GM21515 (cell line): ENCODE measurements at regions not wholly inside any gene's neighbourhood (a gene's known extent, or its start where the extent isn't known, plus 50 kb on each side); places are given as distances from the start of the nearest gene placed in this dataset.

Experiments
- ATAC-seq: cut with Tn5 transposase; IDR thresholded peaks from one replicate; pipeline ENCODE4 v1.9.1; 2021; ENCODE audit not compliant: unreplicated experiment

- peak; percentile 96 for ATAC-seq
Measured at GRCh38 chr5:168114444-168115017, 176.9 kb upstream of the WWC1 start.

DNA sequence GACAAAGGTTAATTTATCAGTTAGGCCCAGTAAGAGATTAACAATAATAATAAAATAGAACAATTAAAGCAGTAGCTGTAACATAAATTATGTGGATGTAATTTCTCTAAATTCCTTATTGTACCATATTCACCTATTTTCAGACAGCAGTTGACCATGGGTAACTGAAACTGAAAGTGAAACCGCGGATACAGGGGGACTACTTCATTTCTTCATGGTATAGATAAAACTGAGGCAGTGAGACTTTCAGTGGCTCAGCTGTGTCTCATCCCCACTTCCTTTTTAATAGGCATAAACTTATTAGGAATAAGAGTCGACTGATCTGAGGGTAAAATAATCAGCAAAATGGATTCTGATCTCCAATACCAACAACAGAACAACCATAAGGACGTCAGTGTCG is 174.0 kb upstream of the WWC1 start:
- ATAC-seq: no peak

DNA sequence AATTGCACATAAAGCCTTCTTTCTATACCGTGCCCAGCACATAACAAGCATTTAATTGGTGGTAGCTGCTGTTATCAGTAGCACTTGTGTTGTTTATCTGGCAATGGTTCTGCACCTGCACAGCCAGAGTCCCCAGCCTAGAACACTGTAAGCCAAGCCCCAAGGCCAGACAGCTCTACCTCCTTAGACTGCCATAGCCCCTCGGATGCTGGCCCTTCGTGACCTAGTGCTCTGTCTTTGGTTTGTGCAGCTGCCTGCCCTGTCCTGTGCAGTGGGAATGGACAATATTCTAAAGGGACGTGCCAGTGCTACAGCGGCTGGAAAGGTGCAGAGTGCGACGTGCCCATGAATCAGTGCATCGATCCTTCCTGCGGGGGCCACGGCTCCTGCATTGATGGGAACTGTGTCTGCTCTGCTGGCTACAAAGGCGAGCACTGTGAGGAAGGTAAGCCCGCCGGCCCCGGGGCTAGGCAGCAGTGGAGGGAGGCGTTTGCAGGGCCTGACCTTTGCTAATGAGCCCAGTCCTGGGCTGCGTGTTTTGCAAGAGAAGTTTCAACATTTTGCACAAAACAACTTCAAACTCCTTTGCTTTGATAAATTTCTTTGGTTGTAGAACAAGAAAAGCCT is 173.3 kb upstream of the WWC1 start:
- no peak for ATAC-seq

DNA sequence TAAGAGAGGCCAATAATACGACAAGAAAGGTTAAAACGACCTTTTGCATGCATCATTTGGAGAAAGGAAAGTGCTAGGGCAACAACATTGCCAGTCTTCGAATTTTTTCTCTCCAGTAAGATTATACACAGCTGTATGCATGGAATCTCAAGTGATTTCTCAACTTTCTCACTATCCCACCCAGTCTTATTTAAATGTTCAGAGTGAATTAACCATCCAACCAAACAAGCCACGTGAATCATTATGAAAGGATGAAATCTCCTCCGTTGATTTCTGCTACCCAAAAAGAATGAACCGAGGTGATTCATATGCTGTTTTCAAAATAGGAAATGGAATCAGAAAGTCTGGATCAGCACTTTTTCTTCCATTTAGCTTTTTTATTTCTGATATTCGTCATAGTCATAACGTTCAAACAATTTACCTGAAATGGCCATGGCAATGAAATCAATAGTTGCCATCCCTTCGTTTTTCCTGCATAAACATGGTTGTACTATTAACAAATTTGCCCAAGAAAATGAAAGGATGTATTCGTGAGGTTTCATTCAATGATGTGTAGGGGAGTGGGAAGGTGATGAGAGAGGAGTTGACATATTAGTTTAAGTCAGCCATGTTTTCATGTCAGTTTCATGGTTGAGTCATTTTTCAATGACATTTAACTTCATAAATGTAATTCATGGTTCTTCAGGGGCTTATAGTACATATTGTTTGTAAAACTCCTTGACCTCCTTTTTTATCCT is 170.9 kb upstream of the WWC1 start:
- ATAC-seq: no peak

- no peak for ATAC-seq
Measured at GRCh38 chr5:168121138-168121494, 170.3 kb upstream of the WWC1 start.

- peak; percentile 88 for ATAC-seq
Measured at GRCh38 chr5:168123631-168124528, 167.6 kb upstream of the WWC1 start.

DNA sequence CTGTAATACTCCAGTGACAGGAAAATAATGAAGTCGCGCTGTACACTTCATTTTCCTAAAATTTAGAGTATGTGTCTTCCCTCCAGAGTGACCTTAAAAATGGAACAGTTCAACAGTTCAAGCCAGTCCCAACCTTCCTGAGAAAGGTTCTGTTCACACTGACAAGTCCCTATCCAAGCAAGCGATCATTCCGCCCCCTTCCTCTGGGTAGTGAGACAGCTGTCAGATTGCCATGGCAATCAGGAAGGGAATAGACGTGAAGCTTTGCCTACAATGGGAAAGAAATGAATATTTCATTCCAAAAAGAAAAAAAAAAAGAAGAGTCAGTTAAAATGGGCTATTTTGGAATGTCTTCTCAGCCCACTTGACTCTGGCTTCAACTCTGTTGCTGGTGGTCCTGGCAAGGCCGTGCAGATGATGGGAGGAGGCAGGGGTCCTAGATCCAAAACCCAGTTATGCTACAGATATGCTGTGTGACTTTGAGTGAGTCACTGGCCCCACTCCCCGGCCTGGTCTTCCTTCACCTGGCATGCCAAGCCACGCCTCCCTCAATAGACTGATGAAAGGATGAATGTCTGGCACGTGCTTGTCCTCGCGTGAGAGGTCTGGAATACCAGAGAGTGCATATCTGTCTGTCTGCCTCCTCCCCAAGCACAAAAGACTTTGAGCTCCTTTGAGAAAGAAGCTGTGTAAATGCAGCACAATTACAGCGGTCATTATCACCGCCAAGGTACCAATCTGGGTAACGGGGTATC is 165.8 kb upstream of the WWC1 start:
- ATAC-seq: no peak

DNA sequence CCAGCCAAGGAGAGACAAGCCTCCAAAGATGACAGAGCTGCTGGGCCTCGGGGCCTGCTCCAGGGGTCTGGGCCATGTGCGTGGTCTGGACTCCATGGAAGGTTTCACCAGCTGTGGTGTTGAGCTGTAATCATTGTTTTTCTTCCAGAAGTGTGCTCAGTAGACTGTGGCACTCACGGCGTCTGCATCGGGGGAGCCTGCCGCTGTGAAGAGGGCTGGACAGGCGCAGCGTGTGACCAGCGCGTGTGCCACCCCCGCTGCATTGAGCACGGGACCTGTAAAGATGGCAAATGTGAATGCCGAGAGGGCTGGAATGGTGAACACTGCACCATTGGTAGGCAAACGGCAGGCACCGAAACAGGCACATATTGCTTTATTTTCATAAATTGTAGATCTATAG is 164.8 kb upstream of the WWC1 start:
- ATAC-seq: no peak

- ATAC-seq: no peak
Measured at GRCh38 chr5:168128111-168128510, 163.3 kb upstream of the WWC1 start.

- no peak for ATAC-seq
Measured at GRCh38 chr5:168128557-168128956, 162.9 kb upstream of the WWC1 start.

DNA sequence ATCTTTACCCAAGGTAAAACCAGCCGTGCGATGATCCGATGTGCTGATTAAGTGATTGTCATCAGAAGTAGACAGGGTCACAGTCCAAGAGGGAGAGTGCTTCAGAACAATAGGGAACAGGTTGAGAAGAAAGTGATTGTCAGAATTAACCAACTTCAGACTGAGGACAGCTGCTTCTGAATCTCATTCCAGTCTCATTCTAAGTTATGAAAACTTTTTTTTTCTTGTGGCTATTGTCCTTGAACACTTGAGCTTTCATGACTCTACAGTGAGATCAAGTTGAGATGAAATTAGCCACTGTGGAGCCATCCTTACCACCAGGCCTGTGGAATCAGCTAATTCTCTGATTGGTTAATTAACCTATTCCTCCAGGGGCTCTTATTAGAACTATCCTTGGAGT is 159.9 kb upstream of the WWC1 start:
- ATAC-seq: no peak

DNA sequence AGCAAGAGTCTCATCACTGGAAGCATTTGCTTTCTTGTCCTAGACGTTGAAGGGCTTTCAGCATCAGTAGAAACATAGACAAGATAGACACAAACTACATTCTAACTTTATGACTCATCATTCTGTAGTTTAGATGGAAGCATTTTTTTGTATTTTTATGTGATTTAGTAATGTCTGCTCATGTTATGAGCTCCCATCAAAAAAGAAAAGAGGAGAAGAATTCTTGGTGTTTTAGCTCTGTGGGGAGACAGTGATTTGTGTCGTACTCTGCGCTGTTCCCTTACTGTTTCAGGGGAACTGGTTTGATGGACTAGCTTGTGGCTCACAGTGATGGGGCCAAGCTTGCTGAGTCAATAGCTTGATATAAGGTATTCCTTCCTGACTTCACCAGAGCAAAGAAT is 159.2 kb upstream of the WWC1 start:
- ATAC-seq: no peak

DNA sequence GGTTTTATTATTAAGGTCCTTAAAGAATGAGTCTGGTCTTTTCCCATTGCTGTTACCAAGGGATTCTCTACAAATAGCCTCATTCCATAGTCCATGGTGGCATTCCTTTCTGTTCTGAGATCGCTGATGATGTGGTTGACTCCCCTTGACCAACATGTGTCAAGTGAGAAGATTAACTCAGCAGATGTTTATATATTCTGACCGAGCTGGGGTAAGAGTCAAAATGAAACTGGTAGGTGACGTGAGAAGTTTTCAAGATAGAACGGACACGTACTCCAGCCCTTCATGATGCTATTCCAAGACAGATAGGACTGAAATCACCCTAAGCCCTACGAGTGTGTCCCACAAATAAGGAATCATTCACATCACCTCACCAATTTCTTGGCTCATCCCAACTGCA is 155.5 kb upstream of the WWC1 start:
- peak; percentile 96 for ATAC-seq

GRCh38 chr5:168136340-168136739 is 155.1 kb upstream of the WWC1 start:
- peak; percentile 18 for ATAC-seq

GRCh38 chr5:168137265-168137664 is 154.2 kb upstream of the WWC1 start:
- peak; percentile 53 for ATAC-seq

DNA sequence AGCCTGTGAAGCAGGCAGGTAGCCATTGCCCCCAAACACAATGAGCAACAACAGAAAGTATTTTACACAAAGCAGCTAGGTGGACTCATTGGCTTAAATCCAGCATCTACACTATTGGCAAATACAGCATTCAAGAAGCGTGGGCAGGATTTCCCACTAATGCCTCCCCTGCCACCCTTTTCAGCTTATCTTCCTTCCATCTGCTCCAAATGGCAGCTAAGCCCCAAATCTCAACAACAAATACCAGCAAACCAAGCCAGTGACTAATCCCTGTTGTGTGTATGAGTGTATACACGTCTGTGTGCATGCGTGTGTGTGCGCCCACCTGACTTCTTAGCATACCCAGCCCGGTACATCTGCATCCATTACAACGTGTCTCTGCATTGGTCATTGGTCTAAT is 151.2 kb upstream of the WWC1 start:
- ATAC-seq: no peak

- no peak for ATAC-seq
Measured at GRCh38 chr5:168142402-168142801, 149.0 kb upstream of the WWC1 start.

GRCh38 chr5:168143521-168143920 is 147.9 kb upstream of the WWC1 start:
- peak; percentile 51 for ATAC-seq

- ATAC-seq: no peak
Measured at GRCh38 chr5:168147106-168147505, 144.3 kb upstream of the WWC1 start.

GRCh38 chr5:168147568-168148360 is 143.7 kb upstream of the WWC1 start:
- ATAC-seq: no peak
